ENCODE measurements at regions not wholly inside any gene's neighbourhood (a gene's known extent, or its start where the extent isn't known, plus 50 kb on each side); places are given as distances from the start of the nearest gene placed in this dataset.

- no peak overlapping the region for H3K4me3 ChIP-seq (ENCODE audit: low read depth, low read length)
- TF ChIP-seq CTCF (IDR thresholded peaks at IDR 0.05; ENCODE audit: insufficient read depth, low read depth, low read length): no peak
- DNase-seq (ENCODE audit: low read depth): no peak
Measured at GRCh38 chr1:221063651-221064050, 184.4 kb downstream of the HLX start.

- no peak for TF ChIP-seq CTCF (IDR thresholded peaks at IDR 0.05; ENCODE audit: insufficient read depth, low read depth, low read length)
- DNase-seq (ENCODE audit: low read depth): no peak
- H3K4me3 ChIP-seq (ENCODE audit: low read depth, low read length): no peak overlapping the region
Measured at GRCh38 chr1:221066351-221067001, 187.2 kb downstream of the HLX start.

GRCh38 chr1:221067721-221068120 lies 188.5 kb downstream of the HLX start:
- DNase-seq (ENCODE audit: low read depth): no peak
- no peak for TF ChIP-seq CTCF (IDR thresholded peaks at IDR 0.05; ENCODE audit: insufficient read depth, low read depth, low read length)
- H3K4me3 ChIP-seq (ENCODE audit: low read depth, low read length): no peak overlapping the region

GRCh38 chr1:221069178-221069903 lies 190.1 kb downstream of the HLX start:
- no peak overlapping the region for H3K4me3 ChIP-seq (ENCODE audit: low read depth, low read length)
- DNase-seq (ENCODE audit: low read depth): no peak
- TF ChIP-seq CTCF (IDR thresholded peaks at IDR 0.05; ENCODE audit: insufficient read depth, low read depth, low read length): no peak

GRCh38 chr1:221069986-221070385 lies 190.7 kb downstream of the HLX start:
- TF ChIP-seq CTCF (IDR thresholded peaks at IDR 0.05; ENCODE audit: insufficient read depth, low read depth, low read length): no peak
- no peak overlapping the region for H3K4me3 ChIP-seq (ENCODE audit: low read depth, low read length)

GRCh38 chr1:221071777-221072176 lies 192.5 kb downstream of the HLX start:
- TF ChIP-seq CTCF (IDR thresholded peaks at IDR 0.05; ENCODE audit: insufficient read depth, low read depth, low read length): no peak
- no peak for DNase-seq (ENCODE audit: low read depth)
- H3K4me3 ChIP-seq (ENCODE audit: low read depth, low read length): no peak overlapping the region

More at GRCh38 chr1:221069986-221070385, 190.7 kb downstream of the HLX start:
- no peak for DNase-seq (ENCODE audit: low read depth)
